Endothelial cell of umbilical vein (primary cell): ENCODE measurements at regions not wholly inside any gene's neighbourhood (a gene's known extent, or its start where the extent isn't known, plus 50 kb on each side); places are given as distances from the start of the nearest gene placed in this dataset.

Experiments used
- BruUV-seq: library from RNA; stranded (reverse); fragments of 400-500 nt; replicated peaks from 2 replicates; lab custom pipeline; 2021; lab: Mats Ljungman, UMichigan
- CTCF ChIA-PET: fragments of 300-600, 350-600 bp; sonication (Branson Sonifier 250); formaldehyde crosslinking; loops from one replicate; lab custom pipeline; 2021; ENCODE audit warnings: antibody characterized with exemption, inconsistent platforms; lab: Charles Lee
- POLR2A ChIA-PET: fragments of 300-600, 350-600 bp; sonication (Branson Sonifier 250); formaldehyde crosslinking; loops from one replicate; lab custom pipeline; 2021; ENCODE audit warnings: antibody characterized with exemption, inconsistent platforms; lab: Charles Lee
- DNase-seq: peaks from one replicate; pipeline ENCODE4 v3.0.0-alpha.2; 2011; ENCODE audit warnings: low read depth, low spot score
- FAIRE-seq: peaks from 2 replicates; lab custom pipeline; 2011; peaks lifted over from hg19 to GRCh38; lab: Jason Lieb, UNC
- H2AFZ ChIP-seq: 2 replicates; pipeline ENCODE4 v1.6.0; 2012; ENCODE audit warnings: low read depth, low read length, control low read depth, inconsistent platforms
- H3K27ac ChIP-seq: 2 replicates; pipeline ENCODE4 v1.5.1; 2011; ENCODE audit warnings: low read depth, mild to moderate bottlenecking, control low read depth, low read length, moderate library complexity; ENCODE audit not compliant: insufficient read depth
- H3K27me3 ChIP-seq, 2 experiments: 2 replicates each; pipeline versions ENCODE4 v1.6.0 to v1.6.1; 2011; ENCODE audit warnings: low read length in 2 of 2, mixed read lengths in 1 of 2; ENCODE audit not compliant: control insufficient read depth in 2 of 2, insufficient read depth in 2 of 2
- H3K36me3 ChIP-seq, 2 experiments: 2 replicates in 1 of 2; 3 replicates in 1 of 2; pipeline ENCODE4 v1.5.1; 2011; ENCODE audit warnings: low read length in 2 of 2, mild to moderate bottlenecking in 1 of 2, moderate library complexity in 1 of 2; ENCODE audit not compliant: control insufficient read depth in 2 of 2, insufficient read depth in 2 of 2; ENCODE audit errors: extremely low read depth in 1 of 2
- H3K4me1 ChIP-seq: 3 replicates; pipeline ENCODE4 v1.5.1; 2011; ENCODE audit warnings: mild to moderate bottlenecking, low read length; ENCODE audit not compliant: control insufficient read depth, insufficient read depth; ENCODE audit errors: extremely low read depth
- H3K4me2 ChIP-seq: 2 replicates; pipeline ENCODE4 v1.6.1; 2011; ENCODE audit warnings: low read length, control low read depth, mixed read lengths; ENCODE audit not compliant: insufficient read depth
- H3K4me3 ChIP-seq, 3 experiments: fragments of 200-600 bp in 1 of 3; sonication (generic), shearing (Covaris generic) in 1 of 3; replicated peaks in 1 of 3; 2 replicates each; pipeline ENCODE4 v1.5.1; 2011 to 2016; ENCODE audit warnings: control low read depth in 3 of 3, low read length in 3 of 3, mild to moderate bottlenecking in 2 of 3, inconsistent platforms in 1 of 3, low read depth in 1 of 3, moderate library complexity in 1 of 3; ENCODE audit not compliant: insufficient read depth in 1 of 3
- H3K79me2 ChIP-seq: 2 replicates; pipeline ENCODE4 v1.6.0; 2012; ENCODE audit warnings: low read length, inconsistent platforms; ENCODE audit not compliant: control insufficient read depth, insufficient read depth
- H3K9ac ChIP-seq: replicated peaks from 2 replicates; pipeline ENCODE3; 2011; ENCODE audit warnings: low read length, control low read depth; ENCODE audit not compliant: insufficient read depth; ENCODE audit errors: extremely low read depth
- H3K9me1 ChIP-seq: replicated peaks from 3 replicates; pipeline ENCODE4 v1.6.0; 2011; ENCODE audit warnings: mild to moderate bottlenecking, low read length; ENCODE audit not compliant: control insufficient read depth, insufficient read depth; ENCODE audit errors: extremely low read depth
- H3K9me3 ChIP-seq: replicated peaks from 2 replicates; pipeline ENCODE4 v1.5.1; 2012; ENCODE audit warnings: low read length, inconsistent platforms; ENCODE audit not compliant: control insufficient read depth, insufficient read depth
- H4K20me1 ChIP-seq: replicated peaks from 2 replicates; pipeline ENCODE3; 2011; ENCODE audit warnings: mild to moderate bottlenecking, low read length; ENCODE audit not compliant: control insufficient read depth, insufficient read depth; ENCODE audit errors: extremely low read depth
- EZH2 ChIP-seq: IDR thresholded peaks from 2 replicates; pipeline ENCODE4 v1.6.1; 2012; ENCODE audit warnings: borderline replicate concordance, low read depth, mild to moderate bottlenecking, moderate library complexity, low read length, inconsistent platforms; ENCODE audit not compliant: severe bottlenecking
- FOS ChIP-seq: IDR thresholded peaks from 2 replicates; pipeline ENCODE4 v1.6.1; 2011; ENCODE audit warnings: mild to moderate bottlenecking, low read length, moderate library complexity, borderline replicate concordance; ENCODE audit not compliant: insufficient read depth
- GATA2 ChIP-seq: IDR thresholded peaks from 2 replicates; pipeline ENCODE4 v1.7.0; 2011; ENCODE audit warnings: low read depth, mild to moderate bottlenecking, moderate library complexity, mixed read lengths, low read length; ENCODE audit not compliant: insufficient read length, insufficient read depth
- JUN ChIP-seq: IDR thresholded peaks from 2 replicates; pipeline ENCODE4 v1.6.1; 2011; ENCODE audit warnings: borderline replicate concordance, low read depth; ENCODE audit not compliant: insufficient read length, insufficient read depth
- MYC ChIP-seq: IDR thresholded peaks from one replicate; pipeline ENCODE4 v1.6.1; 2011; ENCODE audit warnings: mild to moderate bottlenecking, low read depth, low read length
- POLR2A ChIP-seq: IDR thresholded peaks from 2 replicates; pipeline ENCODE4 v1.6.1; 2012; ENCODE audit warnings: low read depth, mild to moderate bottlenecking, control low read depth, low read length
- POLR2AphosphoS5 ChIP-seq: IDR thresholded peaks from 2 replicates; pipeline ENCODE4 v1.6.1; 2012; ENCODE audit warnings: low read depth, mild to moderate bottlenecking, control low read depth, low read length, moderate library complexity; ENCODE audit not compliant: insufficient read depth
- dilution Hi-C: fragments of 300-500 bp; cut with MboI; formaldehyde crosslinking; loops from one replicate; pipeline ENCODE4 v1.15.0; 2019; ENCODE audit warnings: low sequenced_read_pairs; ENCODE audit not compliant: extremely low pct_ligation_motif_present
- intact Hi-C: fragments of 100-400 bp; cut with micrococcal nuclease; formaldehyde crosslinking; loops from one replicate; pipeline ENCODE4 v1.10.0; 2022
- TF ChIP-seq, protein P1 (sequence below): IDR thresholded peaks from 2 replicates; pipeline ENCODE4 v1.6.1; 2011; ENCODE audit not compliant: insufficient read depth, insufficient read length
- TF ChIP-seq, protein P2 (sequence below), 2 donors: IDR thresholded peaks; 1 replicate in 1 of 2; 2 replicates in 1 of 2; pipeline ENCODE4 v1.5.1; 2011; ENCODE audit warnings: low read length in 2 of 2, mild to moderate bottlenecking in 2 of 2, moderate library complexity in 2 of 2, control low read depth in 1 of 2, inconsistent platforms in 1 of 2, low read depth in 1 of 2; ENCODE audit not compliant: insufficient read depth in 1 of 2; ENCODE audit errors: extremely low read depth in 1 of 2

- dilution Hi-C loops, result no loop called here
- H3K36me3 ChIP-seq, result no peaks in the 10 kb centered on the region
- H4K20me1 ChIP-seq, result no peaks in the 10 kb centered on the region
- H3K4me3 ChIP-seq, result no peak overlapping the region
- no peaks in the 10 kb centered on the region for H3K79me2 ChIP-seq
- CTCF ChIA-PET, result no interaction called here
- DNase-seq (no peak), FAIRE-seq (no peak)
- no peaks in the 10 kb centered on the region for H3K4me1 ChIP-seq
- no peaks in the 10 kb centered on the region for H3K9me3 ChIP-seq
- no peak overlapping the region for H3K4me2 ChIP-seq
- peaks cover 0 to 3% of the 10 kb centered on the region in 2 experiments for H3K27me3 ChIP-seq
- BruUV-seq, result no TSS peak
- no peak overlapping the region for H2AFZ ChIP-seq
- TF ChIP-seq MYC (no peak), POLR2A (no peak), POLR2AphosphoS5 (no peak), FOS (no peak), EZH2 (no peak), JUN (no peak), GATA2 (no peak)
- TF ChIP-seq, protein P1, sequence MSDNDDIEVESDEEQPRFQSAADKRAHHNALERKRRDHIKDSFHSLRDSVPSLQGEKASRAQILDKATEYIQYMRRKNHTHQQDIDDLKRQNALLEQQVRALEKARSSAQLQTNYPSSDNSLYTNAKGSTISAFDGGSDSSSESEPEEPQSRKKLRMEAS, result no peak
- TF ChIP-seq, protein P2, sequence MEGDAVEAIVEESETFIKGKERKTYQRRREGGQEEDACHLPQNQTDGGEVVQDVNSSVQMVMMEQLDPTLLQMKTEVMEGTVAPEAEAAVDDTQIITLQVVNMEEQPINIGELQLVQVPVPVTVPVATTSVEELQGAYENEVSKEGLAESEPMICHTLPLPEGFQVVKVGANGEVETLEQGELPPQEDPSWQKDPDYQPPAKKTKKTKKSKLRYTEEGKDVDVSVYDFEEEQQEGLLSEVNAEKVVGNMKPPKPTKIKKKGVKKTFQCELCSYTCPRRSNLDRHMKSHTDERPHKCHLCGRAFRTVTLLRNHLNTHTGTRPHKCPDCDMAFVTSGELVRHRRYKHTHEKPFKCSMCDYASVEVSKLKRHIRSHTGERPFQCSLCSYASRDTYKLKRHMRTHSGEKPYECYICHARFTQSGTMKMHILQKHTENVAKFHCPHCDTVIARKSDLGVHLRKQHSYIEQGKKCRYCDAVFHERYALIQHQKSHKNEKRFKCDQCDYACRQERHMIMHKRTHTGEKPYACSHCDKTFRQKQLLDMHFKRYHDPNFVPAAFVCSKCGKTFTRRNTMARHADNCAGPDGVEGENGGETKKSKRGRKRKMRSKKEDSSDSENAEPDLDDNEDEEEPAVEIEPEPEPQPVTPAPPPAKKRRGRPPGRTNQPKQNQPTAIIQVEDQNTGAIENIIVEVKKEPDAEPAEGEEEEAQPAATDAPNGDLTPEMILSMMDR (IDR thresholded peaks at IDR 0.05; ENCODE audit: extremely low read depth in 1 of 2, insufficient read depth in 1 of 2, low read depth in 1 of 2, low read length in 2 of 2), result no peak
- intact Hi-C loops, result no loop called here
- no peak overlapping the region for H3K9ac ChIP-seq
- no peak overlapping the region for H3K27ac ChIP-seq
- H3K9me1 ChIP-seq, result no peaks in the 10 kb centered on the region
- POLR2A ChIA-PET, result no interaction called here
Observed at GRCh38 chr10:33955676-33956075, 621.2 kb upstream of the NRP1 start.
